GM18499 (cell line): ENCODE measurements at regions not wholly inside any gene's neighbourhood (a gene's known extent, or its start where the extent isn't known, plus 50 kb on each side); places are given as distances from the start of the nearest gene placed in this dataset.

Experiments
- ATAC-seq: cut with Tn5 transposase; IDR thresholded peaks from one replicate; pipeline ENCODE4 v1.9.1; 2021; ENCODE audit warnings: moderate number of reproducible peaks; ENCODE audit not compliant: insufficient read depth, unreplicated experiment

GRCh38 chr11:88405853-88406252 lies 68.3 kb upstream of the CTSC start:
- ATAC-seq: no peak

DNA sequence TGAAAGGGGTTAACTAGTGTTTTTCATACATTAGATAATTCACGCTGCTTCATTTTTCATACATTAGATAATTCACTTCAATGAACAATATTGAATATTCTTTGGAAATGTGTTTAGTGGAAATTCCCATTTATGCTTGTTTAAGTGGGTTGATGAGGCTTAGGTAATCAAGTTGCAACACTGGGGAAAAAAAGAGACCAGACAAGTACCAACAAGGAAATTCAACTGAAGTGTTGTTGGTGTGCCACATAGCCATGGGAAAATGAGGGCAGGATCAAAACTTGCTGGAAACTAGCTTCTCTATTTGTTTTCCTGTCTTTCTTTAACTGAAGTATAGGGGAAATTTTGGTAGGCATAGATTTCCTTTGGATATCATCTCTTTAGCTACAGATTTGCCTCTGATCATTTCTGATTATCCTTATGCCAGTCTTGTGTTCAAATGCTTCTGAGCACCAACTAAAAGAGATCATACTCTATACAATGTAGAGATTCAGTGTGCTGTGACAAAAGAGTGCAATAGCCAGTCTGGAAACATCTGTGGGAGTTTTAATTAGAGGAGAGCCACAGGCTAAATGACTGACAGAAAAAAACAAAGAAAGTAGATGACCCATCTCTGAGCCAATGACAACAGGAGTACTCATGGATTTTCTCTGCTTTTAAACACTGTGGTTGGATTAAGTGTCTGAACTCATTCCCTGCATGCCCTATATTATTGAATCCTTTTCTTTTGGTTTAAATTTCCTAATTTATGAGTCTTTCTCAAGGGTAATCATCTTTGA lies 67.6 kb upstream of the CTSC start:
- ATAC-seq: no peak

- no peak for ATAC-seq
Measured at GRCh38 chr11:88404391-88404790, 66.9 kb upstream of the CTSC start.

- no peak for ATAC-seq
Measured at GRCh38 chr11:88402784-88403183, 65.2 kb upstream of the CTSC start.

GRCh38 chr11:88402192-88402715 lies 64.7 kb upstream of the CTSC start:
- peak; percentile 44 for ATAC-seq

- no peak for ATAC-seq
Measured at GRCh38 chr11:88398791-88399570, 61.4 kb upstream of the CTSC start.

GRCh38 chr11:88398372-88398771 lies 60.8 kb upstream of the CTSC start:
- ATAC-seq: no peak

GRCh38 chr11:88390254-88390653 lies 52.7 kb upstream of the CTSC start:
- ATAC-seq: no peak

GRCh38 chr11:88387957-88388356 lies 50.4 kb upstream of the CTSC start:
- ATAC-seq: no peak
